CD4-positive, alpha-beta T cell treated with Interleukin-15 for 4 hours (primary cell): ENCODE measurements at regions not wholly inside any gene's neighbourhood (a gene's known extent, or its start where the extent isn't known, plus 50 kb on each side); places are given as distances from the start of the nearest gene placed in this dataset.

ENCODE experiments used
- DNase-seq: peaks from one replicate; pipeline ENCODE4 v3.0.0-alpha.2; 2020; ENCODE audit warnings: low spot score

- DNase-seq = no peak
These were observed 312.9 kb upstream of the RUNX1 start for GRCh38 chr21:35361988-35362387.

DNA sequence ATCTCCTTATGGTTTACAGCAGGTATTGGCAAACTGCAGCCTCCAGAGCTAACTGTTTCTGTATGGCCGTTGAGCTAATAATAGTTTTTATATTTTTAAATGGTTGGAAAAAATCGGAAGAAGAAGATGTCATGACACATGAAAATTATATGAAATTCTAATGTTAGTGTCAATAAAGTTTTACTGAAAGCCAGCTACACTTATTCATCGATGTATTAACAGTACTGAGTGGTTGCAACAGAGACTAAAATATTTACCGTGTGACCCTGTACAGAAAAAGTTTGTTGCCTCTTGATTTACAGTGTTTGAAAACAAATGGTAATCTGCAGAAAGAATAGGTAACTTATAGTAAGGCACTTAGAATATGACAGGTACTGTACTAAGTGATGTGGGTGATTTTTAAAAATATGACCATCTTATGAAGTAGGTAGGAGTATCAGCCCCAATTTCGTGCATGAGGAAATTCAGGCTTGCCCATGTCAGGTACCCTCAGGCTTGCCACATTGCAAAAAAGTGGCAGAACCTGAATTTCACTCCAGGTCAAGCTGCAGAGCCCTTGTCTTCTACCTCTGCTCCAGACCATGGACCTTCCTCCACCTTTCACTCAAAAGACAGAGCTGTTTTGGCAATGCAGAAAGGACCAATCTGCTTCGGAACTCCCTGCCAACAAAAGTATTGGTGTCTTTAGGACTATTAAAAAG is 311.9 kb upstream of the RUNX1 start:
- no peak for DNase-seq

GRCh38 chr21:35359076-35359475 is 310.0 kb upstream of the RUNX1 start:
- no peak for DNase-seq

DNA sequence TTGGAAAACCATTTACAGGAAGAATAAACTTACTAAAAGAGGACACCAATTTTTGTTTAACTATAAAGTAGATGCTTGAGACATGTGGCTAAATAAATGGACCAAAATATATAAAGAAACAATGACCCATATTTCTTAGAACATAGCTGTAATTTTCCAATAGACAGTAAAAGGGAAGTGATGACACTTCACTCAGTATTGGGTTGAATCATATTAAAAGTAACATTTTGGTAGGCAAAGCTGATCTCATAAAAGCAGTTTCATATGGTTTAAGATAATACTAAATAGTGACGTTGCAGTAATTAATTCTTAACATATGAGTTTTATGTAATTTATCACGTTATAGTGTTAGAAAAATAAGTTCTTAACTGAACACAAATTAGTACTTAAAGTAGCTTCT is 308.9 kb upstream of the RUNX1 start:
- DNase-seq = no peak

DNA sequence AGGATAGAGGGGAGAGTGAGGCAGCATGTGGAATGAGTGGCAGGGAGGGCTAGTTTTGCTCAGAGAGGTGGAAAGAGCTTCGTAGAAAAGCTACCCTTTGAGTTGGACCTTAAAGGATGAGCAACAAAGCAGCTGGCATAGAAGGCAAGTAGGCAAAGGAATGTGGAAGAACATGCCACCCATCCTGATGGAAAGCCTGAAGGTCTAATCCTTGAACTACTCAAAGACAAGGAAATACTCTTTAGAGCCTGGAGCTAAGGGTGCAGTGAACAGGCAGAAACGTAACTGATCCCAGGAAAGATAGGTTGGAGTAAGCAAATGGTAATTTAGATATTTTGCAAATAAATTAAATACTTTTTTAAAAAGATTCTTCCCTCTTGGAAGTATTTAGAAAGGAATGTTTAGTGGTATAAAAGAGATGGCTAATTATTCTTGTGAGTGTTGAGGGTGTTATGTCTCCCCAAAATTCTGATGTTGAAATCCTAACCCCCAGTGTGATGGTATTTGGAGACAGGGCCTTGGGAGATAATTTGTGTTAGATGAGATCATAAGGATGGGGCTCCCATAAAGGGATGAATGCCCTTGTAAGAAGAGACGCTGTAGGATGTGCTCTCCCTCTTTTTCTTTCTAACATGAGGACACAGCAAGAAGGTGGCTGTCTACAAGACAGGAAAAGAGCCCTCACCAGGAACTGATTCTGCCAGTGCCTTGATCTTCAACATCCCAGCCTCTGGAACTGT is 308.1 kb upstream of the RUNX1 start:
- DNase-seq = no peak

- no peak for DNase-seq
These were observed 305.0 kb upstream of the RUNX1 start for GRCh38 chr21:35354078-35354477.

- DNase-seq = no peak
These were observed 303.7 kb upstream of the RUNX1 start for GRCh38 chr21:35352793-35353192.

DNA sequence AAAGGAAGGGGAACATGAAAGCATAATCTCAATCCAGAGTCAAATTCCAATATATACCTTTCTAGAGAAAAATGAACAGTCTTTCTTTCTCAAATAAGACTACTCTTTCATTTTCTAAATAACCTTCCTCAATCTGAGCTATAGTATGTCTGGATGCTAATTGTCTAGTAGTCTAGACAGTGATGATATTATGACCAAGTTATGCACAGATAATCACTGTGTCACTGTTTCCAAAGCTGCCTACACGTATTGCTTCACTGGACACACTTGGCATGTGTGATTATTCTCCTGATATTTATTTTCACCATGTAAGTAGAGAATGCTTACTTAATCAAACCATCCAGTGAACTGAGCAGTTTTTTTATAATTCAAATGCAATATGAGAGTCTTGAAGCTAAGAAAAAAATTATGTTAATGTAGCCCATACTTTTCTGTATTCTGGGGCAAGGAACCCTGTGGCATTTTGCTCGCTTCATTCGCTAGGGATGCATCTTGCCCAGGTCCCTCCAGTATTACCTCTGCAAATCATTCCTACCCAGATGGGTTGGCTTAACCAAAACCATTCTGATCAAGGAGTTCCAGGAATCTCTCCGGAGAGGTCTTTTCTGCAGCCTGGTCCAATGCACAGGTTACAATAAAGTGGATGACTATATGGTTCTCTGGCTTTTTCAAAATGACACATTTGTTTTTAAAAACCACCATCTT is 303.1 kb upstream of the RUNX1 start:
- DNase-seq = no peak

- DNase-seq = no peak
These were observed 302.3 kb upstream of the RUNX1 start for GRCh38 chr21:35351434-35351833.

GRCh38 chr21:35350965-35351364 is 301.9 kb upstream of the RUNX1 start:
- no peak for DNase-seq

DNA sequence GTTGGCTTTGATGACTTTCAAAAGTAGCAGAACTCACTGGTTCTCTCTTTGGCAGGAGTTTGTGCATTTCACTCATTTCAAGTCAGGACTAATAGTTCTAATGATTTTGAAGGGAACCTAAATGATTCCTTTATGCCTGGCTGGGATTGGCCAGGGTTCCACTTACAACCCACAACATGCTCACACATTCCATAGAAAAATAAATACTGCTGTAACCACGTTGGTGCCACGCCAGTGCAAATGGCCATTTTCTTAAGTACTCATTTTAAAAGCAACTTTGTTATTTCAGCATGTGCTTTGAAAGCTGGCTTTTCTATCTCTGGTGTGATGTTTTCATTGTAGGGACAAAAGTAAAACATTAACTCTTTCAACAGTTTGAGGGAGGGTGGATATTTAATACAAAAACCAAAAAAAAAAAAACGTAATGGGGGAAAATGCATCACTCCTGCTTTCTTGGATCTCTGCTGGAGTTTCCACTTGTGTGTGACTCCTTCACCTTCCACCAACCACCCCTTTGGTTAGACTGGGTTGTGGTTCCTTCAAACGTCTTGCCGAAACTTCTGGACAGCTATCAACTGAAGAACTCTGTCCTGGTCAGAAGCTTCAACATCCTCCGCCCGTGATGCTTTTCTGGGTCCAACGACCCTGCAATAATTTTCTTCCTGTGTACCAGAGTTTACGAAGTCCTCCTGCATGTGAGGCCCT is 300.4 kb upstream of the RUNX1 start:
- DNase-seq = no peak

DNA sequence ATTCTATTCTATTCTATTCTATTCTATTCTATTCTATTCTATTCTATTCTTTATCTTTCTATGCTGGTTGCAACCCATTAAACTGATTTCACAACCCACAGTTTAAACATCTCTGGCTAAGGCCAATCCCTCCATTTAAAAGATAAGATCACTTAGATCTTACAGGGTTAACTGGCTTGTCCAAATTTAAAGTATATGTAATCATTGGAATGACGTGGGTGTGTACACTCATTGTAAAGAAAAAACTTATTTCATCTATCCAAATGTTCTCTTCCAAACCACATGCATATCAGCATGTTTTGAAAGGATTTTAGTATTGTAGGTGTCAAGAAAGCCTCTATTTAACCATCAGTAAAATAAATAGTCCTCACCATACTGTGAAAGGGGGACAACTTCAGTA is 299.6 kb upstream of the RUNX1 start:
- no peak for DNase-seq

DNA sequence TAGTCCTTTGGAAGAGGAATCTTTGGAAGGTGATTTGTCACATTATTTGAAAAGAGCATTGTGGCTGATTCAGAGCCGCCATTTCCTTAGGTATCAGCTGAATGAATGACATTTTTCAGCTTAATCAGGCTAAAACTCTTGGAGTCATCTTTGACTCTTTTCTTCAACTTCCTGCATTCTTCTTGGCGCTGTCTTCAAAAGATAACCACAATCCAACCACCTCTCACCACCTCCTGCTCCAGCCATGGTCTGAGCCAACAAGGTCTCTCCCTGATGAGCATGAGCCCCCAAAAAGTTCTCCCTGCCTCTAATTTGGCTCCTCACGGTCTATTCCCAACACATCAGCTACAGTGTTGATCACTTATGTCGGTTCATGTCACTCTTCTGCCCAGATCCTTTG is 297.6 kb upstream of the RUNX1 start:
- no peak for DNase-seq

DNA sequence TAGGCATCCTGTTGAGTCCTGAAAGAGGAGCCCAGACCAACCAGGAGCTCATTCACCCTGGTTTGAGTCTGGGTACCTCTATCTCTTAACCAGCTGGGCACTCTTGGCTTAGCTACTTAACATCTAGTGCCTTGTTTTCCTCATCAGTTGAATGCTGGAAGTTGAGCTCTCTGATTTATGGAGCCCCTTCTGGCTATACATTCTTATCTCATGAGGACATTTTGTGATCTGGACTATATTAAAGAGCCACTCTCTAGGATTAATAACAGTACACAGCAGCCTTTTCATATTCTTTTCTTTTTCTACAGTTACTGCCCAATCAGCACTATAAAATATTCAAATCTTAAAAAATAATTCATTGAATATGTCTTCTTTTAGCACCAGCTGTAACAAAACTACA is 296.9 kb upstream of the RUNX1 start:
- no peak for DNase-seq

- DNase-seq = no peak
These were observed 295.5 kb upstream of the RUNX1 start for GRCh38 chr21:35344582-35344981.

DNA sequence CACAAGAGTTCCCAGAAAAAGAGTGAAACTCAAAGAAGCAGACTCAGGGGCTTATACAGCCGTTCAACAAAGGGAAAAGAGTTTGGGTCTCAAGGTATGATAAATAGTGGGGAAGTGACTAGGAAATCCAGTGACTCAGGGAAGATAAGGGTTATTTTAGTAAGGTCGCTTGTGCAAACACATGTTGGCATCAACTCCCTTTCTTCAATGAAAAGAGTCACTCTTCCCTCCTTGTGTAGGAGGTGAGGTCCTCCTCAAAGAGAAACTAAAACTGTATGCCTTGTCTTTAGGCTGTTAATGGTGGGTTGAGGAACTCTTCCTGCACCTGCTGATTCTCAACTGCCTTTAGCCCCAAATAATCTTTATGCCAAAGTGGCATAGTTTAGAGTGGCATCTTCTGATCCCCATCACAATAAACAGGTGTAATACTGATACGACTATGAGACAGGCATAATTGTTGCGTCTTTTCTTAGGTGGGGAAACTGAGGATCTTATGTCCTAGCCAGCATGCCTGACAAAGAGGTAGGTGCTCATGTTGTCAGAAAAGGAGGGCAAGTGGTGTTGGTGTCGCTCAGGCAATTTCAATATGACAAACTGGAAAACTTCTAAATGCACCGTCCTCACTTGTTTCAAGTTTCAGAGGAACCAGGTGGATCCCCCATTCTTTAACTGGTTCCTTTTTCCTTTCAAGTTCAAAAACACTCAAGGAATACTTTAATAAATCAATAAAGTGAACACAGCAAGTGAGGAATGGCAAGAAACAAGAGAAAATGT is 294.1 kb upstream of the RUNX1 start:
- no peak for DNase-seq

DNA sequence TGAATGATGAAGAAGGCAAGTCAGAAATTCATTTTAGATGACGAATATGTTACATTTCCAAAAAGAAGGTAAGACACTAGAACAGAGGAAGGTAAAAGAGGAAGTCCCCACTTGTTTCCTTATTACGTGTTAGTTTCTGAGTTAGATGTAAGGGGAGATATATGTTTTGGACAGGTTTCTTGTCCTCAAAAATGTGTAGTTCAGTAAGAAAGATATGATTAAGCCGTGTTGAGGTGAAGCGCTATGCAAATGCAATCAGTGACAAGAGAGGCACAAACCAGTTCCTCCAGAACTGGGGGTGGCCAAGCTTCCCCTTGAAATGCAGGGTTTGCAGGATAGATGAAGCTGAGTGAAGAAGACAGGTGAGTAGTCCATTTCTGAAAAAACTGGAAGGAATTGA is 293.3 kb upstream of the RUNX1 start:
- no peak for DNase-seq

- DNase-seq = no peak
These were observed 291.2 kb upstream of the RUNX1 start for GRCh38 chr21:35340273-35340672.

- DNase-seq = no peak
These were observed 290.0 kb upstream of the RUNX1 start for GRCh38 chr21:35338881-35339632.

DNA sequence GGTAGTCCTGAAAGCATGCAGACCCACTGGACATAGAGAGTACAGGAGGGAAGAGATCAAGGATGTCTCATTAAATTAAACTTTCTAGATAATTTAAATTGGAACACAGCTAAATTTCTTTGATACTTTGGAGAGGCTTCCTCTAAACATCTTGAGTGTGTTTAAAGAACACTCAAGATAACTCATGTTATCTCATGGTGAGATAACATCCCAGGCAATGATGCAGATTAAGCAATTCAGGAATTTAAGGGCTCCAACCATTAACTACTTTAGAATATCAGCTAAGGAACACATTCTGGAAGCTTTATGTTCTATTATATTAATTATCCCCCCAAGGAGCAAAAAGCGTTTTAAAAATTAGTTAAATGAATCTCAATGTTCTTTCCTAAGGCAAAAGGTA is 289.2 kb upstream of the RUNX1 start:
- no peak for DNase-seq

DNA sequence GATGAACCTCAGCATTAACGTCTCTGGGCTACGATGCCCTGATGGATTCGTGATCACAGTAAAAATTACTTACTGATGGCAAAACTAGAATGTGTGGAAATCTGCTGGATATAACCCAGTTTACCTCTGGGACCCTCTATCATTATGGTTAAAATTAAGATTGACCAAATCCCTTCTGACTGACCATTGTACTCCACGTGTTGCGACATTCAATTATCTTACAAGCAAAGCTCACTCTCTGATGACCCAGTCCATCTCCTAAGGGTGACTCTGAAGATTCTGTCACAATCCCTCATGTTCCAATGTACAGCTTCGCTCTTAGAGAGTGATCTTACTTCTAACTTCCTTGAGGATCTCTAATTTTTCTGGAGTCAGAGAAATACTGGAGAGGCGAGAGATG is 288.5 kb upstream of the RUNX1 start:
- no peak for DNase-seq
